ENCODE measurements at regions not wholly inside any gene's neighbourhood (a gene's known extent, or its start where the extent isn't known, plus 50 kb on each side); places are given as distances from the start of the nearest gene placed in this dataset.

- no peak for DNase-seq
- Mint-ChIP-seq H3K36me3 (no peaks in the 10 kb centered on the region), H3K27ac (peak overlapping the region in 1 of 7 donors; percentile 23), H3K9me3 (peaks cover 0 to 3% (median 0%) of the 10 kb centered on the region in 7 donors), H3K4me1 (no peaks in the 10 kb centered on the region), H3K4me3 (no peak overlapping the region), H3K27me3 (ENCODE audit: low read depth in 3 of 3) (peaks cover 1 to 3% (median 1%) of the 10 kb centered on the region in 3 donors)
- no peaks in the 10 kb centered on the region for H3K27me3 ChIP-seq (ENCODE audit: control insufficient read depth in 2 of 2, insufficient read depth in 2 of 2, low read length in 2 of 2)
- no peaks in the 10 kb centered on the region for H3K9me3 ChIP-seq (replicated peaks in 1 of 2; ENCODE audit: control insufficient read depth in 1 of 2, insufficient read depth in 1 of 2, low read length in 2 of 2)
- H3K4me2 ChIP-seq (replicated peaks; ENCODE audit: extremely low read depth, low read length, poor library complexity, severe bottlenecking), result no peak overlapping the region
- TF ChIP-seq, protein P1, sequence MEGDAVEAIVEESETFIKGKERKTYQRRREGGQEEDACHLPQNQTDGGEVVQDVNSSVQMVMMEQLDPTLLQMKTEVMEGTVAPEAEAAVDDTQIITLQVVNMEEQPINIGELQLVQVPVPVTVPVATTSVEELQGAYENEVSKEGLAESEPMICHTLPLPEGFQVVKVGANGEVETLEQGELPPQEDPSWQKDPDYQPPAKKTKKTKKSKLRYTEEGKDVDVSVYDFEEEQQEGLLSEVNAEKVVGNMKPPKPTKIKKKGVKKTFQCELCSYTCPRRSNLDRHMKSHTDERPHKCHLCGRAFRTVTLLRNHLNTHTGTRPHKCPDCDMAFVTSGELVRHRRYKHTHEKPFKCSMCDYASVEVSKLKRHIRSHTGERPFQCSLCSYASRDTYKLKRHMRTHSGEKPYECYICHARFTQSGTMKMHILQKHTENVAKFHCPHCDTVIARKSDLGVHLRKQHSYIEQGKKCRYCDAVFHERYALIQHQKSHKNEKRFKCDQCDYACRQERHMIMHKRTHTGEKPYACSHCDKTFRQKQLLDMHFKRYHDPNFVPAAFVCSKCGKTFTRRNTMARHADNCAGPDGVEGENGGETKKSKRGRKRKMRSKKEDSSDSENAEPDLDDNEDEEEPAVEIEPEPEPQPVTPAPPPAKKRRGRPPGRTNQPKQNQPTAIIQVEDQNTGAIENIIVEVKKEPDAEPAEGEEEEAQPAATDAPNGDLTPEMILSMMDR (IDR thresholded peaks at IDR 0.05), result no peak
- H3K79me2 ChIP-seq (ENCODE audit: insufficient read depth, low read length), result no peaks in the 10 kb centered on the region
- no peaks in the 10 kb centered on the region for H4K20me1 ChIP-seq (ENCODE audit: insufficient read depth, low read length)
- intact Hi-C loops (cut with micrococcal nuclease), result no loop called here
- H3K9ac ChIP-seq (ENCODE audit: insufficient read depth, low read length, poor library complexity, severe bottlenecking), result no peak overlapping the region
- no peak overlapping the region for H3K4me3 ChIP-seq (replicated peaks in 1 of 3; ENCODE audit: low read depth in 2 of 3, low read length in 3 of 3)
- WGBS (ENCODE audit: insufficient coverage), result 90% methylated on average over 3 of the region's 5 CpGs
- no peaks in the 10 kb centered on the region for H3K36me3 ChIP-seq (replicated peaks in 1 of 2; ENCODE audit: control insufficient read depth in 1 of 2, insufficient read depth in 2 of 2, low read length in 2 of 2)
- H3K4me1 ChIP-seq (ENCODE audit: control insufficient read depth in 1 of 2, insufficient read depth in 2 of 2, low read length in 2 of 2), result no peaks in the 10 kb centered on the region
- no peak overlapping the region for H3K27ac ChIP-seq (ENCODE audit: low read depth in 1 of 2, low read length in 2 of 2)
- H2AFZ ChIP-seq (ENCODE audit: insufficient read depth, low read depth, low read length, poor library complexity, severe bottlenecking), result no peak overlapping the region
These were observed 286.4 kb downstream of the GADD45G start for GRCh38 chr9:89891221-89891590.

DNA sequence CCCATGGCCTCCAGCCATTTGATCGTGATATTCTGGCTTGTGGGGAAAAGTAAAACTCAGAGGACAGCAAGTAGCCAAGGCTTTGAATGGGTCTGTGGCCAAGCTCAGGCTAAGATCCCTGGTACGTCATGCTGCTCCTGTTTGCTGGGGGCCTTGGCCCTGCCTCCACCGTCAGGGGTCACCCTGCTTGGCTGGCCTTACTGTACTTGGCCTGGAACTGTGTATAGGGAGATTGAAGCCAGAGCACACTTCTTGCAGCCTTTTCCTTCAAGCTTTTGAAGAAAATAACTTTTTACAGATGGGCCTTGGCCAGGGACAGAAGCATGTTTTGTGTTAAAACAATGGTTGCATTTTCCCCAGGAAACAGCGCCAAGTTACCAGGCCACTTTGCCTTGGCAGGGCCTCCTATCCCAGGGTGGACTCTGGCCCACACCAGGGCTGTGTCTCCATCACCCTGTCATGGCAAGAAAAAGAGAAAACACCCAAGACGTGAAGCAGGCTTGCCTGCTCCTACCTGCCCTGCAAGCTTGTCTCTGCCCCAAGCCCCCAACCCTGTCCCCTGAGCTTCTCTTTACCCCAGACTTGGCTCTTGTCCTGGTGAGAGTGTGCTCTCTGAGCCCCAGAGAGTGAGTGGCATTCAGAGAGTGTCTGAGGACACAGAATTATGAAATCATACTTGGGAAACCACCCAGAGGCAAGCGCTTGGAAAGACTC lies 286.9 kb downstream of the GADD45G start:
- Mint-ChIP-seq H3K27me3 (ENCODE audit: low read depth in 3 of 3) (peaks cover 1 to 6% (median 1%) of the 10 kb centered on the region in 3 donors), H3K4me3 (no peak overlapping the region), H3K27ac (peak overlapping the region in 1 of 7 donors; percentile 24), H3K36me3 (no peaks in the 10 kb centered on the region), H3K9me3 (peaks cover 0 to 3% (median 0%) of the 10 kb centered on the region in 7 donors), H3K4me1 (no peaks in the 10 kb centered on the region)
- no peak overlapping the region for H2AFZ ChIP-seq (ENCODE audit: insufficient read depth, low read depth, low read length, poor library complexity, severe bottlenecking)
- H3K4me1 ChIP-seq (ENCODE audit: control insufficient read depth in 1 of 2, insufficient read depth in 2 of 2, low read length in 2 of 2), result no peaks in the 10 kb centered on the region
- H3K79me2 ChIP-seq (ENCODE audit: insufficient read depth, low read length), result no peaks in the 10 kb centered on the region
- no peaks in the 10 kb centered on the region for H3K27me3 ChIP-seq (ENCODE audit: control insufficient read depth in 2 of 2, insufficient read depth in 2 of 2, low read length in 2 of 2)
- H3K27ac ChIP-seq (ENCODE audit: low read depth in 1 of 2, low read length in 2 of 2), result no peak overlapping the region
- H3K9me3 ChIP-seq (replicated peaks in 1 of 2; ENCODE audit: control insufficient read depth in 1 of 2, insufficient read depth in 1 of 2, low read length in 2 of 2), result no peaks in the 10 kb centered on the region
- no peaks in the 10 kb centered on the region for H3K36me3 ChIP-seq (replicated peaks in 1 of 2; ENCODE audit: control insufficient read depth in 1 of 2, insufficient read depth in 2 of 2, low read length in 2 of 2)
- no peak overlapping the region for H3K4me2 ChIP-seq (replicated peaks; ENCODE audit: extremely low read depth, low read length, poor library complexity, severe bottlenecking)
- no peaks in the 10 kb centered on the region for H4K20me1 ChIP-seq (ENCODE audit: insufficient read depth, low read length)
- intact Hi-C loops (cut with micrococcal nuclease), result no loop called here
- TF ChIP-seq, protein P1 (IDR thresholded peaks at IDR 0.05), result no peak
- no peak overlapping the region for H3K9ac ChIP-seq (ENCODE audit: insufficient read depth, low read length, poor library complexity, severe bottlenecking)
- no peak overlapping the region for H3K4me3 ChIP-seq (replicated peaks in 1 of 3; ENCODE audit: low read depth in 2 of 3, low read length in 3 of 3)
- DNase-seq, result no peak
- WGBS (ENCODE audit: insufficient coverage), result 90% methylated on average over 4 of the region's 6 CpGs
